ENCODE measurements at regions not wholly inside any gene's neighbourhood (a gene's known extent, or its start where the extent isn't known, plus 50 kb on each side); places are given as distances from the start of the nearest gene placed in this dataset.

DNA sequence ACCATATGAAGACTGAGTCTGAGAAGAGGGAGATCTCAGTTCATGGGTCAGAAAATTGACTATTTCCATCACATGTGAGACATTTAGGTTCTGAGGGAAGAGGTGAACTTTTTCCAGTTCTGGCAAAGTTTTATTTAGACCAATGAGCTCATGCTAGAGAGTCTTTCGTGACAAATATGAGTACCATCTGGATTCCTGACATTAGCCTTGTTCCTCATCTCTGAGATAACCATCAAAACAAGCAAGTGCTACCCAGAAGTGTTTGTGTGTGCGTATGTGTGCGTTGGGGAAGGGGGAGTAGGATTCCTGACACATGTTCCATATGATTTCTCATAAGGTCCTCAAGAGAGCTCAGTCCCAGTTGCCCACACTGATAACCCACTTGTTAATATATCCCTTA, 120.6 kb downstream of the FASLG start:
- H4K20me1 ChIP-seq (ENCODE audit: insufficient read depth, poor library complexity, severe bottlenecking) = no peaks in the 10 kb centered on the region
- H3K4me1 ChIP-seq (ENCODE audit: insufficient read depth) = no peaks in the 10 kb centered on the region
- H2AFZ ChIP-seq = no peak overlapping the region
- H3K27ac ChIP-seq = peak overlapping the region; percentile 4
- no peaks in the 10 kb centered on the region for H3K27me3 ChIP-seq
- H3K9me2 ChIP-seq (replicated peaks; ENCODE audit: insufficient read depth) = no peaks in the 10 kb centered on the region
- H3K4me3 ChIP-seq = no peak overlapping the region
- no peak for DNase-seq (ENCODE audit: low spot score)
- 54% methylated on average over 3 of the region's 3 CpGs for WGBS (ENCODE audit: low lambda C conversion rate, missing lambda C conversion rate)
- H3K79me2 ChIP-seq = no peaks in the 10 kb centered on the region
- H3K9me3 ChIP-seq (ENCODE audit: low read depth) = no peaks in the 10 kb centered on the region
- H3K4me2 ChIP-seq = no peak overlapping the region
- H3K36me3 ChIP-seq (replicated peaks; ENCODE audit: insufficient read depth, low read depth) = no peaks in the 10 kb centered on the region
- TF ChIP-seq EZH2phosphoT487 (IDR thresholded peaks at IDR 0.05; ENCODE audit: low read depth, severe bottlenecking, unreplicated experiment) (no peak), EZH2 (IDR thresholded peaks at IDR 0.05; ENCODE audit: borderline replicate concordance) (no peak), CTCF (IDR thresholded peaks at IDR 0.05; ENCODE audit: poor library complexity) (no peak)

GRCh38 chr1:172781513-172782140, 122.7 kb downstream of the FASLG start:
- H3K4me2 ChIP-seq = no peak overlapping the region
- no peaks in the 10 kb centered on the region for H3K9me3 ChIP-seq (ENCODE audit: low read depth)
- TF ChIP-seq CTCF (IDR thresholded peaks at IDR 0.05; ENCODE audit: poor library complexity) = no peak
- no peak for TF ChIP-seq EZH2phosphoT487 (IDR thresholded peaks at IDR 0.05; ENCODE audit: low read depth, severe bottlenecking, unreplicated experiment)
- TF ChIP-seq EZH2 (IDR thresholded peaks at IDR 0.05; ENCODE audit: borderline replicate concordance) = no peak
- no peaks in the 10 kb centered on the region for H3K27me3 ChIP-seq
- DNase-seq (ENCODE audit: low spot score) = no peak
- no peaks in the 10 kb centered on the region for H3K4me1 ChIP-seq (ENCODE audit: insufficient read depth)
- no peaks in the 10 kb centered on the region for H3K79me2 ChIP-seq
- H3K27ac ChIP-seq = no peak overlapping the region
- H3K36me3 ChIP-seq (replicated peaks; ENCODE audit: insufficient read depth, low read depth) = no peaks in the 10 kb centered on the region
- 86% methylated on average over 4 of the region's 4 CpGs for WGBS (ENCODE audit: low lambda C conversion rate, missing lambda C conversion rate)
- H4K20me1 ChIP-seq (ENCODE audit: insufficient read depth, poor library complexity, severe bottlenecking) = no peaks in the 10 kb centered on the region
- no peak overlapping the region for H2AFZ ChIP-seq
- H3K4me3 ChIP-seq = no peak overlapping the region
- no peaks in the 10 kb centered on the region for H3K9me2 ChIP-seq (replicated peaks; ENCODE audit: insufficient read depth)

GRCh38 chr1:172789840-172790239, 130.9 kb downstream of the FASLG start:
- TF ChIP-seq CTCF (IDR thresholded peaks at IDR 0.05; ENCODE audit: poor library complexity) (no peak), EZH2 (IDR thresholded peaks at IDR 0.05; ENCODE audit: borderline replicate concordance) (no peak), EZH2phosphoT487 (IDR thresholded peaks at IDR 0.05; ENCODE audit: low read depth, severe bottlenecking, unreplicated experiment) (no peak)

More at GRCh38 chr1:172789840-172790239, 130.9 kb downstream of the FASLG start:
- Histone ChIP-seq H3K4me1 (ENCODE audit: insufficient read depth) (no peaks in the 10 kb centered on the region), H2AFZ (no peak overlapping the region), H3K36me3 (replicated peaks; ENCODE audit: insufficient read depth, low read depth) (no peaks in the 10 kb centered on the region), H3K9me2 (replicated peaks; ENCODE audit: insufficient read depth) (no peaks in the 10 kb centered on the region), H4K20me1 (ENCODE audit: insufficient read depth, poor library complexity, severe bottlenecking) (no peaks in the 10 kb centered on the region), H3K79me2 (no peaks in the 10 kb centered on the region), H3K27me3 (no peaks in the 10 kb centered on the region), H3K4me3 (no peak overlapping the region), H3K9me3 (ENCODE audit: low read depth) (no peaks in the 10 kb centered on the region), H3K27ac (no peak overlapping the region), H3K4me2 (no peak overlapping the region)
- DNase-seq (ENCODE audit: low spot score) = no peak
- WGBS (ENCODE audit: low lambda C conversion rate, missing lambda C conversion rate) = 90% methylated on average over 2 of the region's 2 CpGs
